ENCODE measurements at regions not wholly inside any gene's neighbourhood (a gene's known extent, or its start where the extent isn't known, plus 50 kb on each side); places are given as distances from the start of the nearest gene placed in this dataset.

- DNase-seq: no peak
- TF ChIP-seq POLR2AphosphoS5 (IDR thresholded peaks at IDR 0.05) (no peak), CTCF (IDR thresholded peaks at IDR 0.05) (no peak), POLR2A (IDR thresholded peaks at IDR 0.05) (no peak), EP300 (IDR thresholded peaks at IDR 0.05) (no peak)
- Histone ChIP-seq H3K9me3 (no peaks in the 10 kb centered on the region), H3K27ac (no peak overlapping the region), H3K4me3 (no peak overlapping the region), H3K27me3 (no peaks in the 10 kb centered on the region), H3K36me3 (no peaks in the 10 kb centered on the region), H3K4me1 (no peaks in the 10 kb centered on the region)
- intact Hi-C loops (cut with DNase I; ENCODE audit: low total_unique reads): no loop called here
- WGBS, 5 donors: 73 to 96% (median 90%) methylated on average over 3 of the region's 3 CpGs
These were observed 518.2 kb upstream of the ARID1B start for GRCh38 chr6:156258981-156259380.

- DNase-seq: no peak
- intact Hi-C loops (cut with DNase I; ENCODE audit: low total_unique reads): no loop called here
- no peaks in the 10 kb centered on the region for H3K36me3 ChIP-seq
- no peaks in the 10 kb centered on the region for H3K9me3 ChIP-seq
- H3K27ac ChIP-seq: no peak overlapping the region
- no peaks in the 10 kb centered on the region for H3K27me3 ChIP-seq
- TF ChIP-seq POLR2A (IDR thresholded peaks at IDR 0.05) (no peak), POLR2AphosphoS5 (IDR thresholded peaks at IDR 0.05) (no peak), CTCF (IDR thresholded peaks at IDR 0.05) (no peak), EP300 (IDR thresholded peaks at IDR 0.05) (no peak)
- 81 to 91% (median 84%) methylated on average over 10 of the region's 10 CpGs for WGBS, 5 donors
- no peak overlapping the region for H3K4me3 ChIP-seq
- H3K4me1 ChIP-seq: no peaks in the 10 kb centered on the region
These were observed 521.0 kb upstream of the ARID1B start for GRCh38 chr6:156256161-156256560.

GRCh38 chr6:156254240-156254639 lies 522.9 kb upstream of the ARID1B start:
- no peaks in the 10 kb centered on the region for H3K27me3 ChIP-seq
- H3K27ac ChIP-seq: no peak overlapping the region
- intact Hi-C loops (cut with DNase I; ENCODE audit: low total_unique reads): no loop called here

GRCh38 chr6:156250593-156250992 lies 526.6 kb upstream of the ARID1B start:
- no peak for TF ChIP-seq POLR2AphosphoS5 (IDR thresholded peaks at IDR 0.05)
- TF ChIP-seq CTCF (IDR thresholded peaks at IDR 0.05): no peak
- no peak for TF ChIP-seq EP300 (IDR thresholded peaks at IDR 0.05)
- TF ChIP-seq POLR2A (IDR thresholded peaks at IDR 0.05): no peak
- Histone ChIP-seq H3K4me3 (no peak overlapping the region), H3K9me3 (no peaks in the 10 kb centered on the region), H3K4me1 (no peaks in the 10 kb centered on the region), H3K27ac (no peak overlapping the region), H3K27me3 (no peaks in the 10 kb centered on the region), H3K36me3 (no peaks in the 10 kb centered on the region)
- WGBS, 5 donors: 77 to 88% (median 84%) methylated on average over 5 of the region's 5 CpGs
- DNase-seq: no peak
- intact Hi-C loops (cut with DNase I; ENCODE audit: low total_unique reads): no loop called here

More at GRCh38 chr6:156254240-156254639, 522.9 kb upstream of the ARID1B start:
- WGBS, 5 donors: 82 to 94% (median 84%) methylated on average over 5 of the region's 5 CpGs
- Histone ChIP-seq H3K9me3 (no peaks in the 10 kb centered on the region), H3K4me1 (no peaks in the 10 kb centered on the region), H3K4me3 (no peak overlapping the region), H3K36me3 (no peaks in the 10 kb centered on the region)
- no peak for TF ChIP-seq EP300 (IDR thresholded peaks at IDR 0.05)
- no peak for TF ChIP-seq CTCF (IDR thresholded peaks at IDR 0.05)
- TF ChIP-seq POLR2A (IDR thresholded peaks at IDR 0.05): no peak
- TF ChIP-seq POLR2AphosphoS5 (IDR thresholded peaks at IDR 0.05): no peak
- DNase-seq: no peak

Data from stomach (tissue), 8 donors.